Uterus (tissue), 2 donors: ENCODE measurements at regions not wholly inside any gene's neighbourhood (a gene's known extent, or its start where the extent isn't known, plus 50 kb on each side); places are given as distances from the start of the nearest gene placed in this dataset.

Source experiments
- POLR2A ChIP-seq, 2 donors: fragments of 450-650 bp; IDR thresholded peaks; one replicate each; pipeline ENCODE4 v1.6.1; 2016; ENCODE audit warnings: antibody characterized with exemption in 2 of 2, mild to moderate bottlenecking in 1 of 2, moderate library complexity in 1 of 2
- TF ChIP-seq, protein P1 (sequence below), 4 experiments: fragments of 200-600 bp in 2 of 4; fragments of 450-650 bp in 2 of 4; sonication (generic) in 2 of 4; IDR thresholded peaks; one replicate each; pipeline ENCODE4 v1.5.1; 2016 to 2019; ENCODE audit warnings: antibody characterized with exemption in 4 of 4, mild to moderate bottlenecking in 2 of 4, moderate library complexity in 1 of 4

GRCh38 chr12:24537083-24537860, 411.6 kb downstream of the BCAT1 start:
- TF ChIP-seq, protein P1, sequence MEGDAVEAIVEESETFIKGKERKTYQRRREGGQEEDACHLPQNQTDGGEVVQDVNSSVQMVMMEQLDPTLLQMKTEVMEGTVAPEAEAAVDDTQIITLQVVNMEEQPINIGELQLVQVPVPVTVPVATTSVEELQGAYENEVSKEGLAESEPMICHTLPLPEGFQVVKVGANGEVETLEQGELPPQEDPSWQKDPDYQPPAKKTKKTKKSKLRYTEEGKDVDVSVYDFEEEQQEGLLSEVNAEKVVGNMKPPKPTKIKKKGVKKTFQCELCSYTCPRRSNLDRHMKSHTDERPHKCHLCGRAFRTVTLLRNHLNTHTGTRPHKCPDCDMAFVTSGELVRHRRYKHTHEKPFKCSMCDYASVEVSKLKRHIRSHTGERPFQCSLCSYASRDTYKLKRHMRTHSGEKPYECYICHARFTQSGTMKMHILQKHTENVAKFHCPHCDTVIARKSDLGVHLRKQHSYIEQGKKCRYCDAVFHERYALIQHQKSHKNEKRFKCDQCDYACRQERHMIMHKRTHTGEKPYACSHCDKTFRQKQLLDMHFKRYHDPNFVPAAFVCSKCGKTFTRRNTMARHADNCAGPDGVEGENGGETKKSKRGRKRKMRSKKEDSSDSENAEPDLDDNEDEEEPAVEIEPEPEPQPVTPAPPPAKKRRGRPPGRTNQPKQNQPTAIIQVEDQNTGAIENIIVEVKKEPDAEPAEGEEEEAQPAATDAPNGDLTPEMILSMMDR (IDR thresholded peaks at IDR 0.05), result no peak
- TF ChIP-seq POLR2A (IDR thresholded peaks at IDR 0.05), result no peak
